ENCODE measurements at regions not wholly inside any gene's neighbourhood (a gene's known extent, or its start where the extent isn't known, plus 50 kb on each side); places are given as distances from the start of the nearest gene placed in this dataset.
"Not testable (repeated sequence)": the region's sequence is repeated elsewhere in the genome, so short reads cannot be mapped to it uniquely, and the experiment has no call there.

DNA sequence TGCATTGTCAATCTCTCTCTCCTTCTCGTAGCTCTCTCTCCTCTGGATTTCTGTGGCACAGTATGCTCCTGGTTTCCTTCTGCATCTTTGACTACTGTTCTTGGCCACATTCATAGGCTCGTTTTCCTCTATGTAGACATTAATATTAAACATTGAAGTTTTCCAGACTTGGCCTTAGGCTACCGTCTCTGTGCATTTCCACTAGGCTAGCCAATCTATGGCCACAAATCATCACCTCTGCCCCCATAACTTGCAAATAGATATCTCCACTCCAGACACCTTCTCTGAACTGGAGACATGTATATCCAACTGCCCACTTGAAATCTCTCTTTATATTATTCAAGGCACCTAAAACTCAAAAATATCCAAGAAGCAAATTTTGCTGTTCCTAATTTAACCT lies 768.5 kb downstream of the TSN start:
- no peak for DNase-seq

DNA sequence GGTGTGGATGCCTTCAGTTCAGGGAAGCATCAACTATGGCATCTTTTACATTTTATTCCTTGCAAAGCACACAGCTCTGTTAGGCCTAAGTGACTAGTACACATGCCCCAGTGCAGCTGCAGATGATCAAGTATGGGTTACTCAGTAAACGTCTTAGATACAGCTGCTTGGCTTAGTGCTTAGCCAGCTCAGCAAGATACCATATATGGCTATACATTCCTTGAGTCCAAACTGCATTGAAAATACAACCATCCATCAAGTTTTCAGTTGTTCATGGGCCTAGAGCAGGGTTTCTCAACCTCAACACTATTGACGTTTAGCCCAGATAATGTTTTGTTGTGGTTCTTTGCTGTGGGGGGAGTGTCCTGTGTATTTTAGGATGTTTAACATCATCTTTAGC lies 769.9 kb downstream of the TSN start:
- DNase-seq: no peak

DNA sequence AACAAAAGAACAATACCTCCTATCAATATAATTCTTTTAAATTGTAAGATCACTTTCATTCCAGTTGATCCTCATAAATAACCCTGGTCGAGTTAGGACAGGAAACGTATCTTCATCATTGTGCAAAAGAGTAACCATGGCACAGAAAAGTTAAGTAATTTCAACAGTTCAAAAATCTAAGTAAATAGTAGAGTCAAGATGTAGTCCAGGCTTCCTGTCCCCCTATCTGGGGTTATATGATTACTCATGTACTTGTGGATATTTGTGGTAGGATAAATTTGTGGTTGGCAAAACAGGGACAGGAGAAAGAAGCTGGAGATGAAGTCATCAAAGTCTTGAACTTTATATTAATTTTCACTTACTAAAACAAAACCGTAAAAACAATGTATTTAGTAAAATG lies 772.6 kb downstream of the TSN start:
- no peak for DNase-seq

DNA sequence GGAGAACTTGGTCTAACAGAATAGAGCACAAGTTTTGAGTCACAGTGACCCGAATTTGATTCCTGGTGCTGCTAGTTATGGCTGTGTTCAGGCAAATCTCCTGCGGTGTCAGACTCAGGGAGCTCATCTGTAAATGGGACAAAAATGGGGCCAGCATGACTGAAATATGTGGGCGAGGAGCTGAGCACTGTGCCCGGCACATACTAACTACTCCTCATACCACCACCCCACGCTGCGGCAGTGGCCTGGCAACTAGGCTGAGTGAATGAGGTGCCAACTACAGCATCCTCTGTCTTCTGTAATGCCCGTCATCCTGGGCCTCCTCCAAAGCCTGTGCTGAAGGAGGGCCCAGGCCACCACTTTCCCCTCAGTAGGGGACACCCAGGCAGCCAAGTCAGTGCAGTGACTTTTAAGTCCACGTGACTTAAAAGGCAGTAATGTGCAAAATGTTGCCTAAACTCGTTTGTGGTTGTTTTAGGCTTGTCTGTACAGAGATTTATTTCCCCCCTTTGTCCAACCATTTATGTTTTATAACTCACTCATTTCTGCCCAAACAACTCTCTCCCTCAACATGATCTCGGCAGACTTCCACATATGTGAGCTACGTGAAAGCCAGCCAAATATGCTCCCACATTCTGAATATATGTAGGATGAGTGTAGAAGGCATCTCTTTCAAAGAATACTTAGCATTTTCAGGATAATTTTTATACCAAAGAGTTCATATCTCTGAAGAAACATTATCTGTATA lies 773.7 kb downstream of the TSN start:
- no peak for DNase-seq

GRCh38 chr2:122530814-122531213 lies 775.4 kb downstream of the TSN start:
- DNase-seq: no peak

- no peak for DNase-seq
Measured at GRCh38 chr2:122531290-122532071, 776.0 kb downstream of the TSN start.

DNA sequence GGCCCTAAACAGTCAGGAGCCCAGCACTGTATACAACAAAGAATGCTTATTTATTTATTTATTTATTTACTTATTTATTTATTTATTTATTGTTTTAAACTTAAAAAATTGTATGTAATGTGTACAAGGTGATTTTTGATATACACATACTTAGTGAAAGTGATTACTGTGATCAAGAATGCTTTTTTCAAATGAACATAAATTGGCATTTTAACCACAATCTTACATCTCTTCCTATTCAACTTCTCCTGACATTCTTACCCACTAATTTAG lies 776.6 kb downstream of the TSN start:
- no peak for DNase-seq

GRCh38 chr2:122532481-122532880 lies 777.0 kb downstream of the TSN start:
- no peak for DNase-seq

DNA sequence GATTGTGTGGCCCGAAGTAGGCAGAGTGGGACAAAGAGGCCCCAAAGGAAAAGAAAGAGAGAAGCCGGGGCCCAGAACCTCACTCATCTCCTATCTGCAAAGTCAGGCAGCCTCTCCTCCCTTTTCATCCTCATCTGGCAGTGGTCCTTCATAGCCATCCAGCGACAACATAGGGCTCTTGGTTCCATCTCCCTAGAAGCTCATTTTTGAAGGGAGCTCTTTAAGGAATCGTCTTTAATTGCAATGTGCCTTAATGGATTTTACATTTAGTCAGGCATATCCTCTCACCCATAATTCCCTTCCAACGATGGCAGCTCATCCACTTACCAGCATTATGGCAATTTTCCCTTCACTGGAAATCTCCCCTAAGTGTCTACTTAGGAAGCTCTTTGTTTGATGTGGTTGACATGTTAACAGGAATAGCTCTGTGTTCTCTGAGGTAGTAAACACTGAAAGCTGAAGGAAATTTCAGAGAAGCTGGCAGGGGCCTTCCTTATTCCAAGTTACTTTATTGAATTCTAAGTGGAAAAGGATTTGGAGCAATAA lies 780.6 kb downstream of the TSN start:
- DNase-seq: no peak

GRCh38 chr2:122539311-122539710 lies 783.9 kb downstream of the TSN start:
- DNase-seq: no peak

DNA sequence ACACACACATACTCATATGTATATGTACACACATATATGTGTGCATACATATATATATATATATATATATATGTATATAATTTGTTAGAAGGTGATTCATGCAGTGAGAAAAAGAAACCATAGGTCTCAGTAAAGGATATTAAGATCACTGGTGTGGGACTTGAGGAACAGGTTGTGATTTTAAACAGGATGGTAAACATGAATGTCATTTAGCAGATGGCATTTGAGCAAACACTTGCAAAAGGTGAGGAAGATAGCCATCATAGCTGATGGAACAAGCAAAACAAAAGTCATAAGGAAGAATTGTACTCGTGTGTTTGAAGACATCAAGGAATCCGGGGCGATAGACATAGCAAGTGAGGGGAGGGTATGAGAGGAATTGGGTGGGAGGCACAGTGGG lies 784.5 kb downstream of the TSN start:
- DNase-seq: no peak

GRCh38 chr2:122542236-122542635 lies 786.8 kb downstream of the TSN start:
- DNase-seq: no peak

GRCh38 chr2:122542646-122543045 lies 787.2 kb downstream of the TSN start:
- no peak for DNase-seq

DNA sequence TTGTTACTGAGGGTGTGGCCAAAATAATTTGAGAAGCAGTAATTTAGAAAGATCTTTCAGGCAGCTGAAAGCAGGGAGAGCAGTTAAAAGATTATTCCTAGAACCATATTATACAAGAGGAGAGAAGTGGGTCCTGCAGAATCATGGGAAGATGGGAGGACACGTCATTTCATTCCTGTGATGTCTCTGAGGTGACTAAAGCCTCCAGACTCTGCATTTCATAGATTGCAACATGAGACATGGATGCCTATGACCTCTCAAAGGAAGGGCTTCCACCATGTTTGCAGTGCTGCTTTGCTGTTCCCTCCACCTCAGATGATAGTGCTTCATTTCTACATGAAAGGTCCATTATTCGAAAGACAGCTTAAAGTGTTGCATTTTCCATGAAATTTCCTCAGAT lies 788.4 kb downstream of the TSN start:
- DNase-seq: no peak

DNA sequence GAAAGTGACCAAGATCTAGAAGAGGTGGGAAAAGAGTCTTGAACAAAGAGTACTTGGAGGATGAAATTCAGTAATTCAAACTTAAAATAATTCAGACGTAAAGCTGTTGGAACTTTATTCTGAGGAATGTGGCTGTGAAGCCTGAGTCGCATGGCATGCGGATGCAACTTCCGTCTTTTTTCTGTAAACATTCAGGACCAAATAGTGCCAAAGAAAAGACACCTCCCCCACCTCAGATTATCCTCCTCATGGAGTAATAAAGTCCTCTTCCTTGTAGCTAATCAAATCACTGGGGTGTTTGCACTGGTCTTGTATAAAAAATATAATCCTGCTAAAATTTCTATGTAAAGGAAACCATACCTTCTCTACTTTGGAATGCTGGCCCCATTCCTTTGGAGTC lies 790.4 kb downstream of the TSN start:
- DNase-seq: no peak

DNA sequence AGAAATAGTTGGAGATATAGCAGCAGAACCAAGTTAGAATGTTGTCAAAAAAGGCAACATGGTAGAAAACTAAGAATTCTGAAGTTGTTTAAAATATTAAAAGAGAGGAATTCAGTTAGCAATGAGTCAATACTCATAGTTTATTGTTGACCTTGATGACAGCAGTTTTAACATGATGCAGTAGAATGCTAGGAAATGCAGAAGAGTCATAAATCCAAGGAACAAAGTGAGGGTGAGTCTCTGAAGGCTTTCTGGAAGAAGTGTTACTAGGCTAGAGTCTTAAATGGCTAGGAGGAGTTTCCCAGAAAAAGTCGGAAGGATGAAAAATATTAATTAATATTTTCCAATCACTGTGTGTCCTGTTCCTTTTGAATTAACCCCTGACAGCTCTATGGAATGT lies 807.3 kb downstream of the TSN start:
- DNase-seq: no peak

DNA sequence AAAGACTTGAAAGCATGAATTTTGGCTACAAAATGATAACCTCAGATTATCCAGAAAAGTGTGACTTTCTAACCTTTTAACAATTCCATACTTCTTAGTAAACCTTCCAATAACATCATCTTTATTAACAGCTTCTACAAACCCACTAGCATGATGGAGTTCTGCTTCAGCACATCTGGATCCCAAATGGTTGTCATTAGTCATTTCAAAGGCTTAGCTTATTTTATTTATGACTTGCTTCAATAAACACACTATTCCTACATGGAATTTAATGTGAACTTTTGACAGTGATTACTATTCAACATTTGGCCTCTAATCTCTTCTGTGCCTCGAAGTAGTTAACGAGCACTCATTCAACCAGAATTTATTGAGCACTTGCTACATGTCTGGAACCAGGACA lies 808.3 kb downstream of the TSN start:
- no peak for DNase-seq

GRCh38 chr2:122564843-122565242 lies 809.4 kb downstream of the TSN start:
- no peak for DNase-seq

- DNase-seq: no peak
Measured at GRCh38 chr2:122565364-122565763, 809.9 kb downstream of the TSN start.

GRCh38 chr2:122570641-122571040 lies 815.2 kb downstream of the TSN start:
- DNase-seq: no peak

DNA sequence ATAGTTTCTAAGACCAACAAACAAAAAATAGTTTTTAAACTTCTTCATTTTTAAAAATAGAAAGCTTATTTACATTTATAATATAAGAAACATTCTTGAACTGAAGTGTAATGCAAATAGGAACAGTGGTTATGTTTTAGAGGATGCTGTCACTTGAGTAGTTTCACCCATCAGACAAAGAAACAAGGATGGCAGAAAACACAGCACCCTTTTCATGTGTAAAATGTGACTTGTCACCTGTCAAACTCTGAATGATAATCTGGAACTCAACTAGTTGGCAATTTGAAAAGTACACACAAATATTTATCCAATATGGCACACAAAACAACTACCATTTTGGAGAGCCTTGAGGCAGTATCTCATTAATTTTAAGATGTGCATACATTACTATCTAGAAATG lies 816.0 kb downstream of the TSN start:
- DNase-seq: not testable (repeated sequence)

DNA sequence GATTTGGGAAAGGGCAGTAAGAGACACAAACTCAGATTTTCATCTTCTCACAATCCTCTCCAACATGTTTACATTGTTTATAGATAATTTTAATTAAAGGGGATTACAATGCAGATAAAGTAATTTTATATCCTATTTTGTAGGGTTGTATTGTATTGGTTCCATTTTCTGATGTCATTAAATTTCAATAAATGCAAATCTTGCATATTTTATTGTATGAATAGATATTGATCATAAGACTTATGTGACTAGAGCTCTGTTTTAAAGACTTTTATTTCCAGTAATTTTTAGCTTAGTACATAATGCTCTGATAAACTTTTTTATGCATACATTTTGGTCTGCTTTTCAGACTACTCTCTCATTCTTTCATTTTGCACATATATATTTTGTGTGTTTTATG lies 819.6 kb downstream of the TSN start:
- no peak for DNase-seq

- DNase-seq: no peak
Measured at GRCh38 chr2:122583159-122583917, 827.9 kb downstream of the TSN start.

- DNase-seq: no peak
Measured at GRCh38 chr2:122590524-122590923, 835.1 kb downstream of the TSN start.
